Nephron progenitor cell (in vitro differentiated cells): ENCODE measurements at regions not wholly inside any gene's neighbourhood (a gene's known extent, or its start where the extent isn't known, plus 50 kb on each side); places are given as distances from the start of the nearest gene placed in this dataset.

Experiments used
- DNase-seq: peaks from one replicate; pipeline ENCODE4 v3.0.0; 2021
- H3K27ac Mint-ChIP-seq: 2 replicates; pipeline ENCODE4 v1.8.0; 2021; ENCODE audit warnings: mild to moderate bottlenecking, moderate library complexity, mixed read lengths
- H3K27me3 Mint-ChIP-seq: 2 replicates; pipeline ENCODE4 v1.8.0; 2021; ENCODE audit warnings: mild to moderate bottlenecking, low read depth, mixed read lengths; ENCODE audit not compliant: poor library complexity
- H3K36me3 Mint-ChIP-seq: 2 replicates; pipeline ENCODE4 v1.8.0; 2021; ENCODE audit warnings: low read depth, mixed read lengths
- H3K4me1 Mint-ChIP-seq: 2 replicates; pipeline ENCODE4 v1.8.0; 2021; ENCODE audit warnings: mixed read lengths
- H3K4me3 Mint-ChIP-seq: 2 replicates; pipeline ENCODE4 v1.8.0; 2021; ENCODE audit warnings: mild to moderate bottlenecking, moderate library complexity, mixed read lengths
- H3K9me3 Mint-ChIP-seq: 2 replicates; pipeline ENCODE4 v1.8.0; 2021; ENCODE audit warnings: mild to moderate bottlenecking, moderate library complexity, mixed read lengths
- TF ChIP-seq, protein P1 (sequence below): fragments of 200-600 bp; sonication (generic); IDR thresholded peaks from 2 replicates; pipeline ENCODE4 v1.5.0; 2021; ENCODE audit warnings: antibody characterized with exemption

DNA sequence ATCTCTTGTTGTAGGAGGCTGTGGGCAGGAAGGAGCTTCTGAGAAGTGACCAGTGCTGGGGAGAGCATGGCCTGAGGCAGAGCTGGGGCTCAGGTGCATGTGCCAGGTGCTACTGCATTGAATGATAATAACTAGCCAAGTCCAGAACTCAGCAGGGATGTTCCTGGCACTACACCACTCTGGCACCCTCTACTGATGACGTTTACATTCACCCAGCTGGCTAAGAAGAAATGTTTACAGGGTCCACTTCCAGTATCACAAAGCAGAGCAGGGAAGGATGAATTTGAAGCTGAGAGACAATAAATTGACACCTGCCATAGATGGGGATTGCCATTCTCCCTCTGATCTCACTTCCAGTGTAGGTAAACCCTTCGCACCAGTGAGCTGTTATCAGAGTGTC lies 411.8 kb downstream of the SETD4 start:
- H3K4me1 Mint-ChIP-seq: peaks cover 12% of the 10 kb centered on the region
- no peak overlapping the region for H3K4me3 Mint-ChIP-seq
- TF ChIP-seq, protein P1, sequence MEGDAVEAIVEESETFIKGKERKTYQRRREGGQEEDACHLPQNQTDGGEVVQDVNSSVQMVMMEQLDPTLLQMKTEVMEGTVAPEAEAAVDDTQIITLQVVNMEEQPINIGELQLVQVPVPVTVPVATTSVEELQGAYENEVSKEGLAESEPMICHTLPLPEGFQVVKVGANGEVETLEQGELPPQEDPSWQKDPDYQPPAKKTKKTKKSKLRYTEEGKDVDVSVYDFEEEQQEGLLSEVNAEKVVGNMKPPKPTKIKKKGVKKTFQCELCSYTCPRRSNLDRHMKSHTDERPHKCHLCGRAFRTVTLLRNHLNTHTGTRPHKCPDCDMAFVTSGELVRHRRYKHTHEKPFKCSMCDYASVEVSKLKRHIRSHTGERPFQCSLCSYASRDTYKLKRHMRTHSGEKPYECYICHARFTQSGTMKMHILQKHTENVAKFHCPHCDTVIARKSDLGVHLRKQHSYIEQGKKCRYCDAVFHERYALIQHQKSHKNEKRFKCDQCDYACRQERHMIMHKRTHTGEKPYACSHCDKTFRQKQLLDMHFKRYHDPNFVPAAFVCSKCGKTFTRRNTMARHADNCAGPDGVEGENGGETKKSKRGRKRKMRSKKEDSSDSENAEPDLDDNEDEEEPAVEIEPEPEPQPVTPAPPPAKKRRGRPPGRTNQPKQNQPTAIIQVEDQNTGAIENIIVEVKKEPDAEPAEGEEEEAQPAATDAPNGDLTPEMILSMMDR: no peak
- no peaks in the 10 kb centered on the region for H3K9me3 Mint-ChIP-seq
- no peak for DNase-seq
- H3K36me3 Mint-ChIP-seq: no peaks in the 10 kb centered on the region
- no peak overlapping the region for H3K27ac Mint-ChIP-seq
- peaks cover 29% of the 10 kb centered on the region for H3K27me3 Mint-ChIP-seq

GRCh38 chr21:35646606-35647005 lies 413.7 kb downstream of the SETD4 start:
- no peak for DNase-seq

DNA sequence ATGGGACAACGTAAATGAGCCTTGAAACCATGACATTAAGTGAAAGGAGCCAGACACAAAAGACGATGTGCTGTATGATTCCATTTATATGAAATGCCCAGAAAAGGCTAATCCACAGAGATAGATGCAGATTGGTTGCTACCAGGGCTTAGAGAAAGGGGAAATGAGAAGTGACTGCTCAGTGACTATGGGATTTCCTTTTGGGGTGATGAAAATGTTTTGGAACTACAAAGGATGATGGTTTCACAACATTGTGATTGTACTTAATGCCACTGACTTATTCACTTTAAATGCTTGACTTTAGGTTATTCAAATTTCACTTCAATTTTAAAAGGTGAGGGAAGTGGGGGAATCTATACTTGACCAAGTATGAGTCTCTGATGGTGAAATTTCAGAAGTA lies 414.3 kb downstream of the SETD4 start:
- H3K36me3 Mint-ChIP-seq: no peaks in the 10 kb centered on the region

More at GRCh38 chr21:35646606-35647005, 413.7 kb downstream of the SETD4 start:
- peaks cover 25% of the 10 kb centered on the region for H3K27me3 Mint-ChIP-seq
- TF ChIP-seq, protein P1: no peak
- no peak overlapping the region for H3K4me3 Mint-ChIP-seq
- H3K9me3 Mint-ChIP-seq: no peaks in the 10 kb centered on the region
- H3K36me3 Mint-ChIP-seq: no peaks in the 10 kb centered on the region
- peaks cover 12% of the 10 kb centered on the region for H3K4me1 Mint-ChIP-seq
- H3K27ac Mint-ChIP-seq: no peak overlapping the region

DNA sequence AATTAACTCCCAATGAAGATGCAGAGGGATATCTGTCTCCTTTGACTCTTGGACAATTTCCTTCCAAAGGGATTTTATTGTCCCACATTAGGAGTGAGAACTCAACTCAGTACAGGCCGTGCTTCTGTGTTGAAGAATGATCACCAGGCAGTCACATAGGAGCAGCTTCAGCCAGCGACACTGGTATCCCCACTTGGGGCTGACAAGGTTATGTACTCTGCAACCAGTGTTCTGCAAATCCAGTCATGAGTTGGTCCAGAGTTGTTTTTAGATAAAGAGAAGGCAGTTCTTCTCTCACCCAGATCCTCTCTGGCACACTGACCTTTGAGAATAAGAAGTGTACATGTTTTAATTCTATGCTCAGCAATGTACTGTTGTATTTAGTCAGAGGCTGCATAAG lies 415.8 kb downstream of the SETD4 start:
- Mint-ChIP-seq H3K9me3 (peaks cover 3% of the 10 kb centered on the region), H3K27ac (no peak overlapping the region), H3K36me3 (no peaks in the 10 kb centered on the region), H3K4me3 (no peak overlapping the region), H3K4me1 (peaks cover 10% of the 10 kb centered on the region), H3K27me3 (peaks cover 16% of the 10 kb centered on the region)
- DNase-seq: no peak
- TF ChIP-seq, protein P1: no peak

More for the DNA sequence above, 414.3 kb downstream of the SETD4 start:
- TF ChIP-seq, protein P1: no peak
- Mint-ChIP-seq H3K9me3 (no peaks in the 10 kb centered on the region), H3K4me1 (peaks cover 12% of the 10 kb centered on the region), H3K27me3 (peaks cover 22% of the 10 kb centered on the region), H3K4me3 (no peak overlapping the region), H3K27ac (no peak overlapping the region)
- DNase-seq: no peak

DNA sequence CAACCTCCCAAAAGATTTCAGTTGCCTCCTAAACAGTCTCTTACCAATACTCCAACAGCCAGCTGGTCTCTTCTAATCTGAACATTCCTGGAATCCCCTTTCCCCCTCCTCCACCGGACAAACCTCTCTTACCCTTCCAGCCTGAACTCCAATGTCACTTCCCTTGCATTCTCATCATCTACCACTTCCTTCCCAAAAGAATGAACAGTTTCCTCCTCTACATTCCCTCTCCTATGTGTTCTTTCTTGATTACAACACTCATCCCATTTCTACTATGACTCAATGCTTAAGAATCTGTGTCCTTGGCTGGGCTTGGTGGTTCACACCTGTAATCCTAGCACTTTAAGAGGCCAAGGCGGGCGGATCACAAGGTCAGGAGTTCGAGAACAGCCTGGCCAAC lies 417.1 kb downstream of the SETD4 start:
- TF ChIP-seq, protein P1: no peak
- no peaks in the 10 kb centered on the region for H3K36me3 Mint-ChIP-seq
- DNase-seq: no peak

GRCh38 chr21:35641271-35642016 lies 418.9 kb downstream of the SETD4 start:
- H3K9me3 Mint-ChIP-seq: peaks cover 3% of the 10 kb centered on the region
- TF ChIP-seq, protein P1: no peak
- H3K27ac Mint-ChIP-seq: no peak overlapping the region
- no peak overlapping the region for H3K4me3 Mint-ChIP-seq
- DNase-seq: no peak
- no peaks in the 10 kb centered on the region for H3K36me3 Mint-ChIP-seq
- H3K4me1 Mint-ChIP-seq: no peaks in the 10 kb centered on the region
- H3K27me3 Mint-ChIP-seq: peaks cover 11% of the 10 kb centered on the region

More for the DNA sequence above, 417.1 kb downstream of the SETD4 start:
- Mint-ChIP-seq H3K27me3 (peaks cover 16% of the 10 kb centered on the region), H3K4me3 (no peak overlapping the region), H3K9me3 (peaks cover 3% of the 10 kb centered on the region), H3K27ac (no peak overlapping the region), H3K4me1 (no peaks in the 10 kb centered on the region)
